DMS 273 treated with DMSO at 0.1 percent for 48 hours (cell line): ENCODE measurements at regions not wholly inside any gene's neighbourhood (a gene's known extent, or its start where the extent isn't known, plus 50 kb on each side); places are given as distances from the start of the nearest gene placed in this dataset.

ENCODE experiments used
- DNase-seq: peaks from one replicate; lab custom pipeline; 2025; lab: John Stamatoyannopoulos, UW

GRCh38 chr19:31160336-31160926, 188.8 kb downstream of the TSHZ3 start:
- DNase-seq: no peak

DNA sequence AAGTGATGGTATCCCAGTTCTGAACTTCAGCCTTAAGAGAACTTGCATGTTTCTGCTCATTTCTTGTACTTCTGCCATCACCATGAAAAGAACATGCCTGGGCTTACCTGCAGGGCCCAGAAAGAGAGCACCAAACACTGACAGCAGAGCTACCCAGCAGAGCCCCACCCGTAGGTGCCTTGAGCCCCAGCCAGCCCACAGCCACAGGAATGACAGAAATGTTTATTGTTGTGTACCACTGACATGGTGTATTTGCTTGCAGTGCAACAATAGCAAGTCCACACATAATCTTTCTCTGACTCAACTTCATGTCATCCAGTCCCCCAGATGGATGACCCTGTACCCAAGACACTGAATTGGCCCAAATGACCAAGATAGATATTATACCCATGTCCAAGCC, 195.2 kb downstream of the TSHZ3 start:
- DNase-seq: no peak

DNA sequence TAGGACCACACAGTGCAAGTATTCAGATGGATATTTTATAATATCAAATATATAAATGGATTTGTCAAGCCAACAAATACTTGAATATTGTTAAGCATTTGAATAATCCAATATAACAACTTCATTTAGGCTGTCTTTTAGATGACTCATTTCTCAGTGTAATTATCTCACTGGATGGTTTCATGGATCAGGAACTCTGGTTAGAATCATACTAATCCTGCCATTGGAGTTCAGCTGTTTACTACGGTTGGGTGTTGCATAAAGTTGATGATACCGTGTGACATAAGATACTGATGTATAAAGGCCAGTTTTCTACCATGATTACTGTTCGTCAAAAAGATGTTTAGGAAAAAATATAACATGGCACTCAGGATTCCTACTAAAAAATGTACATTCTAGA, 196.3 kb downstream of the TSHZ3 start:
- DNase-seq: no peak

GRCh38 chr19:31149441-31149941, 199.7 kb downstream of the TSHZ3 start:
- DNase-seq: no peak

- DNase-seq: no peak
These were observed 200.6 kb downstream of the TSHZ3 start for GRCh38 chr19:31148671-31149070.

DNA sequence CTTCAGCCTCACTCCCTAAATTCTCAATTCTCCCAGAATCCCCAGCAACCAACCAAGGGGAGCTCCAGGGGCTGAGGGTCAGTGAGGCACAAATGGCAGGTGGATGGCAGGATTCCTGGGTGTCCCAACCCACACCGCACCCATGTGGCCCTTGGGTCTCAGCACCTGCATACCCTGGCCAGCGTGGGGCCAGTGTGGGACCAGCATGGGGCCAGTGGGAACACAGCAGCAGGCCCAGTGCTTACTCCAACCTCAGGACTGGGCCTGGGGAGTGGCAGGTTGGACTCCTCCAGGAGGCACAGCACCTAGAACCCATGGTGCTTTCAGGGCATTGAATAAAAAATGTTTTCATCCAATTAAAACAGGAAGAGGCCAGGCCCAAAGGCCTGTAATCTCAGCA, 202.0 kb downstream of the TSHZ3 start:
- DNase-seq: no peak

DNA sequence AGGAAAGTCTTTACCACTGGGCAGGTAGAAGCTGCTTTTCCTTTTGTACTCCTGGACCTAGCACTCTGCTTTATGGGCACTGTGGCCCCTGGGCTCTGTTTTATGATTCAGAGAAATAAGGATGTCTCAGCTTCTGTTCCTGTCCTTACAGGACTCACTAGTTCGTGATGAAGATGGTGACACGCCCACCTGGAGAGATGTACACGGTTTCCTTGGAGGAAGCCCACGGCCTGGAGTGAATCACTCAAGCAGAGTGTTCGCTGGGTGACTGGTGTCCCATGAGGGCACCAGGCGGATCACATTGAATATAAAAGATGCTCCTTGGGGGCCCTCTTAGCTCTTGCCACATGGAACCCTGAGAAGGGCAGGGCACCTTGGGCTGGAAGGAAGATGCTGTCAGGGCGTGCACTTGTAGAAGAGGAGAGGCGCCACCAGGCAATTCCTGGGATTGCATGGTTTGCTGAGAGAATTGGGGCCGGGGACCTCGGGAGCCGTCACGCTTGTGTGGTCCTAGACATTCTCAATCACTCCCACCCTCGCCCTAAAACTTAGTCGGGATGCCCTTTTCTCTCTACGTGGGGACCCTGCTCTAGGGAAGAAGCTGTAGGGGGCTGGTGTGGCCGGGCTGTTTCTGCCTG, 202.6 kb downstream of the TSHZ3 start:
- no peak for DNase-seq

DNA sequence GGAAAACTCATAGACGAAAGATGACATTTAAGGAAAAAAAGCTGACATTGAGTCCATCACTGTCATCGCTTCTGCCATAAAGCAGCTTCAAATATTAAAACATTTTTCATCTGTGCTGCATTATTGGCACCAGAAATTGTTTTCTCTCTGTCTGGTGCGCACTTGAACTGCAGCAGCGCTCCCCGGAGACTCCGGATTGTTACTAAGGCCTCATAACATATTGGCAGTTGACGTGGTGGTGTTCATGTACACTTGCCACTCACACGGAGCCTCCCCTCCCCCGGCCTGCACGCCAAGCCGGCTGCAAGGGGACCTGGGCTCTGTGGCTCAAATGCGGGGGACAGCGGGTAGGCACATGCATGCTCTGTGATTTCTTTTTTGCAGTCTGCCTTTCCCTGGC, 203.2 kb downstream of the TSHZ3 start:
- no peak for DNase-seq

DNA sequence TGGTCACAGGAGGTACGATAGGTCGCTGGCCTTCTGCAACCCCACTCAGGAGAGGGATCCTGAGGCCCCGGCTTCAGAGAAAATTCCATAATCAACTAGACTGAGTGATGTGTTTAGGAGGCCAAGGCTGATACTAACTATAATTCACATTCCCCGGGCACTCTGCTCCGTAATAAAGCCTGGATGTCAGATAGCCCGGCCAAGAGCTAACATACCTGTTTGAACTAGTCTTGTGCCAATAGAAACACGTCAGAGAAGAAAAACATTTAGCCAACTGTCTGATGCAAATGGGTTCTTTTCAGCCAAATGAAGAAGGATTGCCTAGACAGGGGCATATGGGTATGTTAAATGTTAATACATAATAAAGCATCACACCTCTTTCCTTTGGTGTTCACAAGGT, 204.2 kb downstream of the TSHZ3 start:
- DNase-seq: no peak

GRCh38 chr19:31144075-31144870, 205.0 kb downstream of the TSHZ3 start:
- no peak for DNase-seq

- no peak for DNase-seq
These were observed 207.9 kb downstream of the TSHZ3 start for GRCh38 chr19:31141301-31141700.

DNA sequence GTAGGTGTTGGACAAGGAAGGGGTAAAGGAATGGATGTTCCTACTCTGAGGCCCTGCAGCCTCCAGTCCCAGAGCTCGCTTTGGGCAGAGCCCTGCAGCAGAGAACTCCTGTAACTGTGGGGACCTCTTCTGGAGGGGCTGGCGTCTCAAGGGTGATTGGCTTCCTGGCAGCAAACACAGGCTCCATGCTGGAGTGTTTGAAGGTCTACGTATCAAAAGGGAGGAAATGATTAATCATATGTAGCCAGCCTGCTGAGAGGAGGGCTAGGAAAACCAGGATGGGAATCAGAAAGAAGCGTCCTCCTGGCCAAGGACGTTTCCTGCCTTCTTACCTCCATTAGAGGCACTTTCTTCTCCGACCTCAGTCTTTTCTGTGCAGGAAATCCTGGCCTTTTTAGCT, 208.5 kb downstream of the TSHZ3 start:
- DNase-seq: no peak

- no peak for DNase-seq
These were observed 209.2 kb downstream of the TSHZ3 start for GRCh38 chr19:31139871-31140505.

GRCh38 chr19:31138077-31138476, 211.2 kb downstream of the TSHZ3 start:
- no peak for DNase-seq

DNA sequence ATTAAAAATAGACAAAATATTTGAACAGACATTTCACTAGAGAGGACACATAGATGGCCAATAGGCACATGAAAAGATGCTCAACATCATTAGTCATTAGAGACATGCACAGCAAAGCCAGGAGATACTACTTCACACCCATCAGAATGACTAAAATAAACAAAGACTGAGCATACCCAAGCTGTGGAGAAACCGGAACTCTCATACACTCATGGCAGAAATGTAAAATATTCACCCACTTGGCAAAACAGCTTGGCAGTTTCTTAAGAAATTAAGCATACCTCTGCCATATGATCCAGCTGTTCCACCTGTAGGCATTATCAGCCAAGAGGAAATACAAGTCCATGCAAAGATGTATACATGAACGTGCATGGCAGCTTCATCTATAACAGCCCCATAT, 213.4 kb downstream of the TSHZ3 start:
- DNase-seq: no peak

GRCh38 chr19:31132753-31133110, 216.5 kb downstream of the TSHZ3 start:
- no peak for DNase-seq

DNA sequence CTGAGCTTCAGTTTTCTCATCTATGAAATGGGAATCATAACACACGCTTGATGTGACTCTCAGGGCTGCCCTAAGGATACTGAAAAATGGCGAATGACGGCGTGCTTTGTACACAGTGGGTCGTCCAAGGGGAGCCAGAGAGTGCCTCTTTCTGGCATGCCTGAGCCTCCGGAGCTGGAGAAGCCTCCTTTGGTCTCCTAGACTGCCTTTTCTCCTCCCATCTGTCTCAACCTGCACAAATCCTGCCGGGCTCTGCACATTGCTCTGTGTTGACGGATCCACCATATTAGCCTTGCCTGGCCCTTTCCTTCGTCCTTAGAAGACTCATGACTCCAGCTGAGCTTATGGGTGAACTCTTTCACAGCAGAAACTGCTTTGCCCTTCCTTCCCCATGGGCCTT, 220.9 kb downstream of the TSHZ3 start:
- no peak for DNase-seq

DNA sequence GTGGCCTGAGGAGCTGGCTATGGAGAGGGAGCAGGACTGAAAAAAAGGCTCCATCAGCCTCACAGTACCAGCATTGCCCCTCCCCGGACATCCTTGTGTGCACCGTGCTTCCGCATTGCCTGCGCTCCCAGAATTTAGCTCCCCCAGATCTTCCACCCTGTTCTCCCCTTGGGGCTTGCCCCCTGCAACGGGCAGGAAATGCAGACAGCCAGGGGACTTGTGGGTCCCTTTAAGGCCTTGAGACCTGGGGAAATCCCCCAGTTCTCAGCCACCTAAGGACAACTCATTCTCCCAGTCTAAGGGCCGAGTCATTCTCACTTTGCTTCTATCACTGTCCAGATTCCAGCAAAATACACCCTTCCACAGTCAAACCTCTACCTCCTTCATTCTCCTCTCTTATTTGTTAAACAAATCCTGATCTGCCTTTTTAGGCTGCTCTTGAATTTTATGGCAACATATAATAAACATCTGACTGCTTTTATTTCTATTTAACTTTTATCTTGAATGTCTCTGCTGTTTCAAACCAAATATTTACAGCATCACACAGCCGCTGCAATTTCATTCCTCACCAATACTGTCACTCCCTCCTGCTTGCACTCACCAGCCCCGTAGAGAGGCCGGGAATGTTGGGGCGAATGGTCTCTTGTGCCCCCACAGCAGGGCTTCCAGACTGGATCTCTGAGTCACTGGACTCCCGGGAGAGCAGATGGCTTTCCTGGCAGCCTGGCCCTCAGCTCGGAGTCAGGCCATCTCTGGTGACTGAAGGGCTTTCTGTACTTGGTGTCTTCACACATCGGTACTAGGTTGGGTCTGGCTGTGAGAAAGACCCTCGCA, 221.9 kb downstream of the TSHZ3 start:
- DNase-seq: no peak

- DNase-seq: no peak
These were observed 223.0 kb downstream of the TSHZ3 start for GRCh38 chr19:31126236-31126635.

DNA sequence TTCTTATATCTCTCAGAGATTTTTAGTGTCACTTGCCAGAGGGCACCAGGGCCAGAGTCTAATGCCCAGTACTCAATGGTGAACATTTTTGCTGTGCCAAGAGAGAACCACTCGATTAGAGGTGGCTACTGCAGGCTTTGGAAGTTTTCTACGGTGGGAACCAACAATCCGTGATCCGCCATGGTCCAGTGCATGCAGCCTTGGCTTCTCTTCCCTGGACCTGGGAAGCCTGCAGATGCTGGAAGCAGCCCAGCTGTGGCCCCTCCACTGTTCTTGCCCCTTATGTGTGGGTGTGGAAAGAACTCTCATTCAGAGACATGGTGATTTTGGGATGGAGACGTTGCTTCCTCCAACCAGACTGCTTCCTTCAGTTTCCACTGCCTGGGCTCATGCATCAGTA, 224.2 kb downstream of the TSHZ3 start:
- no peak for DNase-seq

DNA sequence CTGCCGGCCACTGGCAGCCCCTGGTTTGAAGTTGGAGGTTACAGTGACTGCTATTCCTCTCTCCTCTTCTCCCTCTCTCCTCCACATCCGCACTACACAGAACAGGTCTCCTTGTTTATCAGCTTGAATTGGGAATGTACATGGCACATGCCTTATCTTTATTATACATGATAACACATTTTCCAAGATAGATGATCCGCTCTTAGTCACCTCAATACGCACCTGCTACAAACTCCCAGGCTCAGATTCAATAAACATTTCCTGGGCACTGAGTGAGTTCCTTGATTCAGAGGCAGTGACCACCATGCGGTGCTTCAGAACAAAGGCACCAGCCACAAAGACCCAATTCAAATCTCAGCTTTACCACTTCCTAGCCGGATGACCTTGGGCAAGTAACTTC, 227.7 kb downstream of the TSHZ3 start:
- DNase-seq: no peak

DNA sequence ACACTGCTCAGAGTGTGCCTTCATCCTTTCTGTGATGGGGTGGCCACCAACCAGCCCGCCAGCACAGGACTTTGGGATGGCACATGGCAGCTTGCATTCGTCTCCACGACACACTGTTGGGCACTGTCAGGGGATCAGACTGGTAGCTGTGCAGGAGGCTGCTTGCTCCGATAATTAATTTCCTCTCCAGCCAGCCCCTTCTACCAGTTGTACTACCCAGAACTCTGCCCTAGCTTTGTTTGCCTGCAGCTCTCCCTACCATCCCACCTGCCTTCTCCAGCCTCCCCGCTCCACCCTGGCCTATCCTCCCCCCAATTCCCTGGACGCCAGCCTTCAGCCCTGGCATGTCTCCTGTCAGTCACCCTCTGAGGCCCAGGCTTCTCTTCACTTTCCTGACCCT, 228.3 kb downstream of the TSHZ3 start:
- no peak for DNase-seq
